22Rv1 (cell line): ENCODE measurements at regions not wholly inside any gene's neighbourhood (a gene's known extent, or its start where the extent isn't known, plus 50 kb on each side); places are given as distances from the start of the nearest gene placed in this dataset.

Experiments used
- ZFX ChIP-seq: fragments of 450-650 bp; IDR thresholded peaks from 2 replicates; pipeline ENCODE4 v1.6.1; 2017; ENCODE audit warnings: antibody characterized with exemption, borderline replicate concordance
- TF ChIP-seq, protein P1 (sequence below): fragments of 450-650 bp; IDR thresholded peaks from 2 replicates; pipeline ENCODE4 v1.5.1; 2017; ENCODE audit warnings: mild to moderate bottlenecking

DNA sequence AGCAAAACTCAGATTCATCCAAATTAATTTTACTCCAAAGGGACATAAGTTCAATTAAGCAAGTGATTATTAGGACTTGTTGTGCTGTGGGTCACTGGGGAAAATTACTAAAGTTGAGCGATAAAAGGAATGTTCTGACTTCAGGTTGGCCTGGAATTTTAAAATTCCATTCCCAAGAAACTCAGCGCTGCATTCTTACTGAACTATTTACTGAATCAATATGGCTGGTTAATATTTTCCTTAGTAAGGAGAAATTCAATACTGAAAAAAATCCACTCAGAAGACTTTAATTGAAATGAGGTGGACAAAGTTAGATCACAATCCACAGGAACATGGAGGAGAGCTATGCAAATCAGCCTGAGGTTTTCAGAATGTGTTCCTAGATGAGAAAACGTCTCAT is 578.9 kb upstream of the NR5A2 start:
- TF ChIP-seq, protein P1, sequence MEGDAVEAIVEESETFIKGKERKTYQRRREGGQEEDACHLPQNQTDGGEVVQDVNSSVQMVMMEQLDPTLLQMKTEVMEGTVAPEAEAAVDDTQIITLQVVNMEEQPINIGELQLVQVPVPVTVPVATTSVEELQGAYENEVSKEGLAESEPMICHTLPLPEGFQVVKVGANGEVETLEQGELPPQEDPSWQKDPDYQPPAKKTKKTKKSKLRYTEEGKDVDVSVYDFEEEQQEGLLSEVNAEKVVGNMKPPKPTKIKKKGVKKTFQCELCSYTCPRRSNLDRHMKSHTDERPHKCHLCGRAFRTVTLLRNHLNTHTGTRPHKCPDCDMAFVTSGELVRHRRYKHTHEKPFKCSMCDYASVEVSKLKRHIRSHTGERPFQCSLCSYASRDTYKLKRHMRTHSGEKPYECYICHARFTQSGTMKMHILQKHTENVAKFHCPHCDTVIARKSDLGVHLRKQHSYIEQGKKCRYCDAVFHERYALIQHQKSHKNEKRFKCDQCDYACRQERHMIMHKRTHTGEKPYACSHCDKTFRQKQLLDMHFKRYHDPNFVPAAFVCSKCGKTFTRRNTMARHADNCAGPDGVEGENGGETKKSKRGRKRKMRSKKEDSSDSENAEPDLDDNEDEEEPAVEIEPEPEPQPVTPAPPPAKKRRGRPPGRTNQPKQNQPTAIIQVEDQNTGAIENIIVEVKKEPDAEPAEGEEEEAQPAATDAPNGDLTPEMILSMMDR: no peak
- TF ChIP-seq ZFX: no peak
